Caco-2 (cell line): ENCODE measurements at regions not wholly inside any gene's neighbourhood (a gene's known extent, or its start where the extent isn't known, plus 50 kb on each side); places are given as distances from the start of the nearest gene placed in this dataset.

ENCODE experiments used
- BruUV-seq: library from RNA; stranded (reverse); fragments of 400-500 nt; replicated peaks from 2 replicates; lab custom pipeline; 2021; lab: Mats Ljungman, UMichigan
- CTCF ChIA-PET: fragments of 300-600 bp; sonication (Branson Sonifier 250); formaldehyde crosslinking; loops from one replicate; lab custom pipeline; 2022; ENCODE audit warnings: antibody characterized with exemption; lab: Charles Lee
- POLR2A ChIA-PET: fragments of 300-600 bp; sonication (Branson Sonifier 250); formaldehyde crosslinking; loops from one replicate; lab custom pipeline; 2022; ENCODE audit warnings: antibody characterized with exemption; lab: Charles Lee
- DNase-seq, 2 experiments: peaks; one replicate each; pipeline versions ENCODE4 v3.0.0 to v3.0.0-alpha.2; 2020 to 2022
- H3K27me3 ChIP-seq: replicated peaks from 2 replicates; pipeline ENCODE4 v1.6.0; 2011; ENCODE audit warnings: low read length; ENCODE audit not compliant: control insufficient read depth, insufficient read depth
- H3K36me3 ChIP-seq: 2 replicates; pipeline ENCODE4 v1.5.1; 2011; ENCODE audit warnings: low read length; ENCODE audit not compliant: control insufficient read depth, insufficient read depth
- H3K4me1 ChIP-seq: fragments of 250-450 bp; sonication (Bioruptor Pico); 2 replicates; pipeline ENCODE4 v1.5.1; 2020; ENCODE audit warnings: mild to moderate bottlenecking
- H3K4me3 ChIP-seq: 2 replicates; pipeline ENCODE4 v1.5.1; 2011; ENCODE audit warnings: low read depth, mild to moderate bottlenecking, control low read depth, low read length
- H3K9me3 ChIP-seq: fragments of 250-450 bp; sonication (Bioruptor Pico); 2 replicates; pipeline ENCODE4 v1.5.1; 2020; ENCODE audit warnings: mild to moderate bottlenecking, moderate library complexity
- H3K27ac Mint-ChIP-seq: one replicate; pipeline ENCODE4 v1.8.0; 2022; ENCODE audit warnings: mixed read lengths; ENCODE audit not compliant: unreplicated experiment
- H3K27me3 Mint-ChIP-seq: one replicate; pipeline ENCODE4 v1.8.0; 2022; ENCODE audit warnings: mixed read lengths; ENCODE audit not compliant: insufficient read depth, unreplicated experiment
- H3K36me3 Mint-ChIP-seq: one replicate; pipeline ENCODE4 v1.8.0; 2022; ENCODE audit warnings: mild to moderate bottlenecking, mixed read lengths; ENCODE audit not compliant: insufficient read depth, unreplicated experiment
- H3K4me1 Mint-ChIP-seq: one replicate; pipeline ENCODE4 v1.8.0; 2022; ENCODE audit warnings: low read depth, mixed read lengths; ENCODE audit not compliant: unreplicated experiment
- H3K4me3 Mint-ChIP-seq: one replicate; pipeline ENCODE4 v1.8.0; 2022; ENCODE audit warnings: mild to moderate bottlenecking, moderate library complexity, mixed read lengths; ENCODE audit not compliant: unreplicated experiment
- H3K9me3 Mint-ChIP-seq: one replicate; pipeline ENCODE4 v1.8.0; 2022; ENCODE audit warnings: mixed read lengths; ENCODE audit not compliant: unreplicated experiment
- CTCF ChIP-seq, 2 experiments: fragments of 200-600 bp in 1 of 2; IDR thresholded peaks; 1 replicate in 1 of 2; 2 replicates in 1 of 2; pipeline versions ENCODE4 v1.5.1 to v1.8.0; 2011 to 2022; ENCODE audit warnings: antibody characterized with exemption in 1 of 2, control low read depth in 1 of 2, inconsistent platforms in 1 of 2, low read depth in 1 of 2, low read length in 1 of 2, mild to moderate bottlenecking in 1 of 2, moderate library complexity in 1 of 2; ENCODE audit not compliant: insufficient read depth in 1 of 2, severe bottlenecking in 1 of 2, unreplicated experiment in 1 of 2
- intact Hi-C: fragments of 100-400 bp; cut with micrococcal nuclease; formaldehyde crosslinking; loops from one replicate; pipeline ENCODE4 v1.10.0; 2022; ENCODE audit not compliant: unreplicated experiment

DNA sequence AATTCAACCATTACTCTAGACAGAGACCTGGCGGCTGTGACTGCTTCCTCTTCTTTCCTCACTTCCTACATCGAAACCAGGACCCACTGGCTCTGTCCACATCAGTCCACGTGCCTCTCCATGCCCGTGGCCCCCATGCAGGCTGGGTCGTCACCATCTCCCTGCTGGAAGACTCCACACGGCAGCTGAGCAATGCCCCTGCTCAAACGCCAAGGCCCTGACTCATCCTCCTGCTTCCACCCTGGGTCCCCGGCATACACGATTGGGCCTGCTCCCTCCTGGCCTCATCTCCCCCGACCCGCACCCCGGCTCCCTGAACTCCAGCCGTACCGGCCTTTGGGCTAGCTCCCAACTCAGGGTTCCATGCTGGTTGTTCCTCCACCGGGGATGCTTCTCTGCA lies 67.2 kb upstream of the IER5L start:
- DNase-seq: no peak
- ChIA-PET CTCF (no interaction called here), POLR2A (no interaction called here)
- no peak for TF ChIP-seq CTCF (IDR thresholded peaks at IDR 0.05; ENCODE audit: insufficient read depth in 1 of 2, low read depth in 1 of 2, low read length in 1 of 2, severe bottlenecking in 1 of 2, unreplicated experiment in 1 of 2)
- H3K36me3 ChIP-seq: no peaks in the 10 kb centered on the region
- H3K4me3 ChIP-seq: no peak overlapping the region
- peaks cover 14% of the 10 kb centered on the region for H3K9me3 Mint-ChIP-seq
- H3K4me3 Mint-ChIP-seq: no peak overlapping the region
- no peaks in the 10 kb centered on the region for H3K36me3 Mint-ChIP-seq
- H3K4me1 ChIP-seq: no peaks in the 10 kb centered on the region
- intact Hi-C loops: no loop called here
- no peaks in the 10 kb centered on the region for H3K4me1 Mint-ChIP-seq
- H3K27me3 Mint-ChIP-seq: peaks cover 2% of the 10 kb centered on the region
- no TSS peak for BruUV-seq
- H3K27me3 ChIP-seq: no peaks in the 10 kb centered on the region
- no peak overlapping the region for H3K27ac Mint-ChIP-seq
- no peaks in the 10 kb centered on the region for H3K9me3 ChIP-seq

GRCh38 chr9:129242971-129243561 lies 65.0 kb upstream of the IER5L start:
- no peaks in the 10 kb centered on the region for H3K27me3 Mint-ChIP-seq
- no peaks in the 10 kb centered on the region for H3K4me1 ChIP-seq
- no peaks in the 10 kb centered on the region for H3K36me3 ChIP-seq
- CTCF ChIA-PET: no interaction called here
- no peak overlapping the region for H3K27ac Mint-ChIP-seq
- no peak overlapping the region for H3K4me3 Mint-ChIP-seq
- no peaks in the 10 kb centered on the region for H3K9me3 Mint-ChIP-seq
- no peaks in the 10 kb centered on the region for H3K9me3 ChIP-seq
- H3K4me3 ChIP-seq: no peak overlapping the region
- no peak for DNase-seq
- POLR2A ChIA-PET: no interaction called here
- no peaks in the 10 kb centered on the region for H3K36me3 Mint-ChIP-seq
- H3K27me3 ChIP-seq: no peaks in the 10 kb centered on the region
- TF ChIP-seq CTCF (IDR thresholded peaks at IDR 0.05; ENCODE audit: insufficient read depth in 1 of 2, low read depth in 1 of 2, low read length in 1 of 2, severe bottlenecking in 1 of 2, unreplicated experiment in 1 of 2): no peak
- no peaks in the 10 kb centered on the region for H3K4me1 Mint-ChIP-seq
- intact Hi-C loops: no loop called here
- BruUV-seq: no TSS peak

DNA sequence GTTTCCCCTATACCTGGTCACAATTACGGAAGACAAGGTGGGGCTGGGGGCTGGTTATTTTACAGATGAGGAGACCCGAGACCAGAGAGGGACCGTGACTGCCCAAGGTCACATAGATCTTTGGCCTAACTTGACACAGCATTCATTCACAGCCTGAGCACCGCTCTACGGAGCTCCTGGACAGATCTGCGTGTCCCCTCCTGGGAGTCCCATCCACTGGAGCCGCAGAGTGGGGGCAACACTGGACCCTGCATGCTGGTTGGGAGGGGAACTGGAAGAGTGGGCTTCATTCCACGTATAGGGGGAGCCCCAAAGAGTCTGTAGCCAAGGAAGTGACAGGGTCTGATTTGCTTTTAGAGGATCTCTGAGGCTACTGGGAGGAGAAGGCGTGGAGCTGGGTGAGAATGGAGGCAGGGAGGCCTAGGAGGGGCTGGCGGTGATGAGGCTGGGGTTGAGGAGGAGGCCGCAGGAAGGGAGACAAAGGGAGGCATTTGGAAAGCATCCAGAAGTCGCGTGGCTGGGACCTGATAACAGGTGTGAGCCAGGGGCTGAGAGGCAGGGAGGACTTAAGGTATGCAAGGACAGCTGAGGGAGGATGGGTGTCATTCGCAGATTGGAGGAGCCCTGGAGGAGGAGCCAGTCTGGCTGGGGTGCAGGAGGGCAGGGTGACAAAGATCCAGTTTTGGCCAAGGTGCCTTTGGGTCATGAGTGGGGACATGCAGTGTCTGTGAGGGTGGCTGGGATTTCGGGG lies 64.3 kb upstream of the IER5L start:
- no peaks in the 10 kb centered on the region for H3K9me3 Mint-ChIP-seq
- TF ChIP-seq CTCF (IDR thresholded peaks at IDR 0.05; ENCODE audit: insufficient read depth in 1 of 2, low read depth in 1 of 2, low read length in 1 of 2, severe bottlenecking in 1 of 2, unreplicated experiment in 1 of 2): no peak
- intact Hi-C loops: no loop called here
- no peaks in the 10 kb centered on the region for H3K36me3 ChIP-seq
- H3K9me3 ChIP-seq: no peaks in the 10 kb centered on the region
- no peak overlapping the region for H3K4me3 Mint-ChIP-seq
- ChIA-PET CTCF (no interaction called here), POLR2A (no interaction called here)
- H3K27me3 Mint-ChIP-seq: no peaks in the 10 kb centered on the region
- no peak overlapping the region for H3K27ac Mint-ChIP-seq
- H3K4me1 Mint-ChIP-seq: no peaks in the 10 kb centered on the region
- H3K4me3 ChIP-seq: no peak overlapping the region
- no peaks in the 10 kb centered on the region for H3K27me3 ChIP-seq
- BruUV-seq: no TSS peak
- no peaks in the 10 kb centered on the region for H3K4me1 ChIP-seq
- no peaks in the 10 kb centered on the region for H3K36me3 Mint-ChIP-seq
- no peak for DNase-seq
